NT2/D1 (cell line): ENCODE measurements at regions not wholly inside any gene's neighbourhood (a gene's known extent, or its start where the extent isn't known, plus 50 kb on each side); places are given as distances from the start of the nearest gene placed in this dataset.

Experiments
- SUZ12 ChIP-seq: IDR thresholded peaks from 2 replicates; pipeline ENCODE4 v1.6.1; 2011; ENCODE audit not compliant: insufficient read length, insufficient read depth; ENCODE audit errors: extremely low read depth
- ZNF274 ChIP-seq: IDR thresholded peaks from 2 replicates; pipeline ENCODE4 v1.6.1; 2011; ENCODE audit warnings: mild to moderate bottlenecking, low read depth, low read length

DNA sequence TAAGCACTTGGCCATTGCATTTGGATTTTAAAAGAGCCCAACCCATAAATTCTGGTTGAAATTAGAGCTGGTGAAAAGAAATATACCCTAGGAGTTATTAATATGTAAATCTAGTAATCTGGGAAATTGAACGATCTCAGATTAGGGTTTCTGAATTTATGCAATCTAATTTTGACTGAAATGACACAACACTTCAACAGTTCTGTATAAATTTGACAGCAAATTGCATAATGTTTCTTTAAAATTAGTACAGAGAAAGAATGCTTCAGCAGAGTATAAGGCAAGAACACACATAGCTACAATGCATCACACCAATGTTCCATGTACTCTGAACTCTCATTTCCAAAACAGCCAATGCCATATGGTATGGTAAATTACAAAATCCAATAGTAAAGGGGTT is 201.5 kb upstream of the ITGA4 start:
- TF ChIP-seq ZNF274 (no peak), SUZ12 (no peak)
